ENCODE measurements at regions not wholly inside any gene's neighbourhood (a gene's known extent, or its start where the extent isn't known, plus 50 kb on each side); places are given as distances from the start of the nearest gene placed in this dataset.

GRCh38 chr15:38065721-38066345, 131.4 kb downstream of the TMCO5A start:
- no peaks in the 10 kb centered on the region for H3K9me2 ChIP-seq (replicated peaks; ENCODE audit: insufficient read depth, low read length)
- TF ChIP-seq CTCF (IDR thresholded peaks at IDR 0.05; ENCODE audit: insufficient read depth, low read length, poor library complexity, severe bottlenecking) = no peak
- TF ChIP-seq EZH2phosphoT487 (conservative IDR thresholded peaks at IDR 0.05; ENCODE audit: low read length) = no peak
- H3K9ac ChIP-seq (ENCODE audit: low read length) = no peak overlapping the region
- H3K4me2 ChIP-seq (ENCODE audit: low read depth, low read length, poor library complexity, severe bottlenecking) = no peak overlapping the region
- no peaks in the 10 kb centered on the region for H4K20me1 ChIP-seq (ENCODE audit: low read depth, low read length)
- no peaks in the 10 kb centered on the region for H3F3A ChIP-seq (ENCODE audit: insufficient read depth)
- 0 out of 2 replicates have a peak, but pooled peaks cover 3% of the 10 kb centered on the region for H3K27me3 ChIP-seq (ENCODE audit: low read length)
- no peak overlapping the region for H3K4me3 ChIP-seq (ENCODE audit: insufficient read depth, low read length, poor library complexity, severe bottlenecking)
- H3K79me2 ChIP-seq (ENCODE audit: insufficient read depth, low read length) = no peaks in the 10 kb centered on the region
- no peaks in the 10 kb centered on the region for H3K36me3 ChIP-seq (ENCODE audit: low read length)
- H2AFZ ChIP-seq (ENCODE audit: low read depth, low read length, severe bottlenecking) = no peak overlapping the region
- no peaks in the 10 kb centered on the region for H3K9me3 ChIP-seq (ENCODE audit: insufficient read depth, low read length)
- no peak overlapping the region for H3K27ac ChIP-seq (ENCODE audit: low read depth, low read length)

- TF ChIP-seq EZH2phosphoT487 (conservative IDR thresholded peaks at IDR 0.05; ENCODE audit: low read length) = no peak
- no peak overlapping the region for H2AFZ ChIP-seq (ENCODE audit: low read depth, low read length, severe bottlenecking)
- H3K4me3 ChIP-seq (ENCODE audit: insufficient read depth, low read length, poor library complexity, severe bottlenecking) = no peak overlapping the region
- H3K4me2 ChIP-seq (ENCODE audit: low read depth, low read length, poor library complexity, severe bottlenecking) = no peak overlapping the region
- no peak overlapping the region for H3K9ac ChIP-seq (ENCODE audit: low read length)
- 0 out of 2 replicates have a peak, but pooled peaks cover 3% of the 10 kb centered on the region for H3K27me3 ChIP-seq (ENCODE audit: low read length)
- H3K79me2 ChIP-seq (ENCODE audit: insufficient read depth, low read length) = no peaks in the 10 kb centered on the region
- no peaks in the 10 kb centered on the region for H4K20me1 ChIP-seq (ENCODE audit: low read depth, low read length)
- H3K9me3 ChIP-seq (ENCODE audit: insufficient read depth, low read length) = no peaks in the 10 kb centered on the region
- H3K36me3 ChIP-seq (ENCODE audit: low read length) = no peaks in the 10 kb centered on the region
- no peaks in the 10 kb centered on the region for H3F3A ChIP-seq (ENCODE audit: insufficient read depth)
- H3K9me2 ChIP-seq (replicated peaks; ENCODE audit: insufficient read depth, low read length) = no peaks in the 10 kb centered on the region
- H3K27ac ChIP-seq (ENCODE audit: low read depth, low read length) = no peak overlapping the region
Measured at GRCh38 chr15:38066612-38067011, 132.2 kb downstream of the TMCO5A start.

DNA sequence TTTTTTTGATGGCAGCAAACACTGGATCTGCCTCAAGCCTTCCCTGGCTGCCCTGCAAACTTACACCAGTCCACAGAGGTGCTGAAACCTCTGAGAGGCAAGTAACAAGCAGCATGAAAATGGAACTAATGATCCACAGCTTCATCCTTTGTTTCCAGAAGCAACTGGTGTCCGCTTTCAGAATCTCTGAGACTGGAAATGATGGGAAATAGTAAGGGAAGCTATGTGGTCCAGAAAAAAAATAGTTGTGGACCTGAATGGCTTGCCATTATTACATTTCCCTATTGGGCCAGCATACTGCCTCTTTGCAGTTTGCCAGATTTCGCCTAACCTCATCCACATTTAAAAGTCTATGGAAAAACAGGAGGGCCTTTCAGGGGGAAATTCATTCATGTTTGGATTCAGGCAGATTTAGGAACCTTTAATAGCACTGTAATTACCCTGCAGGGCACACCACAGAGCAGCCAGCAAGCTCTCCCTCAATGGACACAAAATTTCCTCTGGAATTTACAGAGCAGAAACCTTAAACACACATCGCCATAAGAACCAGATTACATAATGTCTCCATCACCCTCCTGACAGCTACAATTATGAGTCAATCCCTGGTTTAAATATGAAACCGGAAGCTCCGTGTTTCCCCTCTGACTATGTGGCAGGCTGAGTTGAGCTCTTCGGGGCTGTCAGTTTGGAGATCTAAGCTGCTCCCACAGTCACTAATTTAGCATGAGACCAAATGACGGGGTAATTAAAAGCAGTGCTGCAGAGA, 134.4 kb downstream of the TMCO5A start:
- Histone ChIP-seq H3K36me3 (ENCODE audit: low read length) (no peaks in the 10 kb centered on the region), H3K9me3 (ENCODE audit: insufficient read depth, low read length) (no peaks in the 10 kb centered on the region), H2AFZ (ENCODE audit: low read depth, low read length, severe bottlenecking) (no peak overlapping the region), H3K4me2 (ENCODE audit: low read depth, low read length, poor library complexity, severe bottlenecking) (no peak overlapping the region), H3F3A (ENCODE audit: insufficient read depth) (no peaks in the 10 kb centered on the region), H3K4me3 (ENCODE audit: insufficient read depth, low read length, poor library complexity, severe bottlenecking) (no peak overlapping the region), H3K9ac (ENCODE audit: low read length) (no peak overlapping the region), H3K27ac (ENCODE audit: low read depth, low read length) (no peak overlapping the region), H3K79me2 (ENCODE audit: insufficient read depth, low read length) (no peaks in the 10 kb centered on the region), H4K20me1 (ENCODE audit: low read depth, low read length) (no peaks in the 10 kb centered on the region), H3K27me3 (ENCODE audit: low read length) (no peaks in the 10 kb centered on the region), H3K9me2 (replicated peaks; ENCODE audit: insufficient read depth, low read length) (no peaks in the 10 kb centered on the region)
- TF ChIP-seq CTCF (IDR thresholded peaks at IDR 0.05; ENCODE audit: insufficient read depth, low read length, poor library complexity, severe bottlenecking) = no peak
- no peak for TF ChIP-seq EZH2phosphoT487 (conservative IDR thresholded peaks at IDR 0.05; ENCODE audit: low read length)

DNA sequence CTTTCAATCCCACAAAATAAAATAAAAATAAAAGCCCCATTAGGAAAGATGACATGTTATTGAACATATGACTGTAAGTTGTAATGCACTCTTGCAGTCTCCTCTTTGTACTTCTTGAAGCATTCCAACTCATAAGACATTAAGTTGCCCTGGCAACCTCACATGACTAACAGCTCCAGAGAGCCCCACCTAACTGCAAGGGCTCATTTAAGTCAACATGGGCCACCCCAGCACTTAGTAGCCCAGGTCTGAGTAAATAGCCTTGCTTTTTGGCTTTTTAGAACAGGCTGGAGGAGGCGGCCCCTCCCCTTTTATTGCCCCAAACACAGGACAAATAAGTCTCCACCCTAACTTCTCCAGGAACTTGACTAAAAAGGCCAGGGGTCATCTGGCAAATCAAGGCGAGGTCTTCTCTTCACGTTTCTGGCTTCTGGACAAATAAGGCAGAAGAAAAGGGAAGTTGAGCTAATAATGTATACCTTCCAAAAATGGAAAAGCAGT, 135.1 kb downstream of the TMCO5A start:
- Histone ChIP-seq H3K4me3 (ENCODE audit: insufficient read depth, low read length, poor library complexity, severe bottlenecking) (no peak overlapping the region), H3K9ac (ENCODE audit: low read length) (no peak overlapping the region), H3K9me2 (replicated peaks; ENCODE audit: insufficient read depth, low read length) (no peaks in the 10 kb centered on the region), H3F3A (ENCODE audit: insufficient read depth) (no peaks in the 10 kb centered on the region), H3K36me3 (ENCODE audit: low read length) (no peaks in the 10 kb centered on the region), H3K79me2 (ENCODE audit: insufficient read depth, low read length) (no peaks in the 10 kb centered on the region), H2AFZ (ENCODE audit: low read depth, low read length, severe bottlenecking) (no peak overlapping the region), H3K9me3 (ENCODE audit: insufficient read depth, low read length) (no peaks in the 10 kb centered on the region), H3K4me2 (ENCODE audit: low read depth, low read length, poor library complexity, severe bottlenecking) (no peak overlapping the region), H3K27ac (ENCODE audit: low read depth, low read length) (no peak overlapping the region), H4K20me1 (ENCODE audit: low read depth, low read length) (no peaks in the 10 kb centered on the region), H3K27me3 (ENCODE audit: low read length) (no peaks in the 10 kb centered on the region)
- TF ChIP-seq CTCF (IDR thresholded peaks at IDR 0.05; ENCODE audit: insufficient read depth, low read length, poor library complexity, severe bottlenecking) (no peak), EZH2phosphoT487 (conservative IDR thresholded peaks at IDR 0.05; ENCODE audit: low read length) (no peak)
